Middle frontal gyrus (tissue), 1 donor: ENCODE measurements at regions not wholly inside any gene's neighbourhood (a gene's known extent, or its start where the extent isn't known, plus 50 kb on each side); places are given as distances from the start of the nearest gene placed in this dataset.

Source experiments
- DNase-seq: peaks from one replicate; pipeline ENCODE4 v3.0.0-alpha.2; 2015; ENCODE audit warnings: low spot score; ENCODE audit errors: extremely low spot score

DNA sequence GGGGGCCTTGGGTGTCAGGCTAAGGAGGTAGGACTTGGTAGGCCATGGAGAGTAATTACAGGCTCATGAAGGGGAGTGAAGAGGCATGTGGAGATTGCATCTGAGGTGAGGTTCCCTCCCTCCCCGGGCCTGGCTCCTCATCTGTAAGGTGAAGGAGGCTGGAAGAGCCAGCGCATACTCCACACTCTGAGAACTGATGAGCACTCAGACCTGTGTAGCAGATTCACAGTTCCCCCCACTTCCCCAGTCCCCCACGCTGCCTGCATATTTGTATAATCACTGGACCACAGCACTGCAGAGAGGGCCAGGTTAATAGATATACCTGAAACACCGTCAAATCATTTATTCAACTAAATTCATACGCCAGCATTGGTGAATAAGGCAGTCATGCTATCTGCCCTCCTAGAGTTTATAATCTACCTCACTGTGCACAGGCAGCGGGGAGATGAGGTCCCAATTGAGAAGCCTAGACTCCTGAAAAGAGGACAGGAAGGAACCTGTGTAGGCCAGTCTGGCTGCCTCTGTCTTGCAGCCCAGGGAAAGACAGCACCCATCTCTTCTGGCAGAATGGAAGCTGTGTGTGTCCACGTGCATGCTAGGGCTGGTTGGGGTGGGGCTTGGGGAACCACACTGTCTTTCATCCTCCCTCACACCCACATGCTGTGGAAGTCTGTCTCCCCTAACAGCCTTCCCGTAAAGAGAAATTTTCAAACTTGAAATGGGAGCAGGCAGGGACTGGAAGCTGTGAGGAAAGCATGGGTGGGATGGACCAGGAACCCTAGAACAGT lies 110.6 kb upstream of the ATP1A1 start:
- DNase-seq = no peak

DNA sequence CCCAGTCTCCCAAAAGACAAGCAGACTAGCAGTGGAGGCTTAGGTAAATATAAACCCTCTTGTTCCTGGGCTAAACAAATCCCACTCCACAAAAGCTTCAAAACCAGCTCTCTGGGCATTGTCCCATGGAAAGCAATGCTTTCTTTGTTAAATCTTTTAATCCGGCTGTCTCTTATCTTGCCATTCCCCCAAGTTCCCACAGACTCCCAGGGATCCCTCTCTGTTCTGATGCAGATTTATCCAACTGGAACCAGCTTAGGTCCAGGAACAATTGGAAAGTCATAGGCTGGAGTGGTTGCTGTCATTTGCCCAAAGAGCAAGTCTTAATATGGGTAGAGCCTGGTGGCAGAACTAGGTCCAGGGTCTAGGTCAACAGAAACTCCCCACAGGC lies 110.1 kb upstream of the ATP1A1 start:
- DNase-seq = no peak

DNA sequence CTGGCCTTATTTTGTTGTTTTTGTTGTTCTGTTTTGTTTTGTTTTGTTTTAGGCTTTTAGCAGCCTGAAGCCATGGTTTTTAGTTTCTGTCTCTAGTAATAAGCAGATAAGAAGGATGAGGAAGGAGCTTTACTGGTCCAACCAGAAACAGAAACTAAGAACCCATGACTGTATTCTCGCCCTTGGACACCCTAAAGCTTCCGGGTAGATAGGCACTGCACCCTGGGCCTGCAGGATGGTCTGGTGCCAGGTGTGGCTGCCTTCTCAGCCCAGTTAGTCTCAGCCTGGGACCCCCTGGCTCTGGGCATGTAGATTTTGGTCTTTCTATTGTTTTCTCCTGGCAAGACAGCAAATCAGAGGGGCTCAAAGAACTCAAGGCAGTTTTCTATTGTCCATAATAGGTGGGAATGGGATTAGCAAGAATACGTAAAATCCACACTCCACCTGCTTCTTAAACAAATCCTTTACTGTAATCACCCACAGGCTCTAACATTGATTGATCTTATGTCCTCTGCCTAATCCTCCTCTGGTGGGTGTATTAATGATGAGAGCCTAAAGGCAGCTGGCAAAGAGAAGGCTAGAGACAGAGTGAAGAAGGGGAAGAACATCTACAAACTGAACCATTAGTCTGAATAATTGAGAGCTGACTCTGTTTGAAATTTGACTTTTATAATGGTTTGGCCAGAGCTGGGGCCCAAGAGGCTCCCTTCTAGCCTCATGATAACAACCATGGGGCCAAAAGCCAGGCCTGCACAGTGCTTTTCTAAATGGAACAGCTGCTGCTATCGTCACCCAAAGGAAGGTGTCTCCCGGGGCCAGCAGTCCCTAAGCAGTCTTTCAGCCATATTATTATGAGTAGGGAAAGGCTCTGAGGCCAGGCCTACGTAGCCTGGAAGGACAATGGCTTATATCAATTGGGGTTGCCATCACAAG lies 106.8 kb upstream of the ATP1A1 start:
- no peak for DNase-seq

DNA sequence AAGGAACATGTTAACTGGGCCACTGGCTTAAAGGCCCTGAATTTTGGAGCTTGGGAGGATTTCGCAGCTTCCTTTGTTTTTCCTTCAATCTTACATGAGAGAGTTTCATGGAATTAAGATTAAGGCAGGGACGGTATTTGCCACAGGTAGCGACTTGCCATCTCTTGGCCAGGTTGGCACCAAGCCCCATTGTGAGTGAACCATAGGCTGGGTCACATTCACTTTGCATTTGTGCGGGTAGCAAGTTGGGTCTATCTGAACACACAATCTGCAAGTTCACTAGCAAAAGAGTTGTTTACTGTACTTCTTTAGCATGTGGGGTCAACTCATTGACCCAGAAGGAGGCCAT lies 106.2 kb upstream of the ATP1A1 start:
- no peak for DNase-seq

DNA sequence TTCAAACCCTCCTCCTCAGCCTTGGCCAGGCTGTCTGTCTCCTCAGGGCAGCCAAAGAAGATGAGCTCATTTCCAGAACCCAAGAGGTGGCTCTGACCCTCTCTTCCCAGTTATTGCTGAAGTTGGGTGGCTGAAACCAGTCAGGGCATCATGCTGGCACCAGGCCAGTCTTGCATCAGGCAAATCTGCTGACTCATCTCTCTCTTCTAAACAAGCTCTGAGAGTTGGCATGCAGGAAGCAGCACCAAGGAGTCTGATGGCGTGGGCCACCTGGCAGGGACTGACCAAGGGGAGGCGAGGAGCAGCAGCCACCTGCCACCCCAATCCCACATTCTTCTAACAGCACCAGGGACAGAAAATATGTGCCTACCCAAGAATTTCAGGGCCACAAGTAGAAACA lies 104.8 kb upstream of the ATP1A1 start:
- peak; percentile 37 for DNase-seq

DNA sequence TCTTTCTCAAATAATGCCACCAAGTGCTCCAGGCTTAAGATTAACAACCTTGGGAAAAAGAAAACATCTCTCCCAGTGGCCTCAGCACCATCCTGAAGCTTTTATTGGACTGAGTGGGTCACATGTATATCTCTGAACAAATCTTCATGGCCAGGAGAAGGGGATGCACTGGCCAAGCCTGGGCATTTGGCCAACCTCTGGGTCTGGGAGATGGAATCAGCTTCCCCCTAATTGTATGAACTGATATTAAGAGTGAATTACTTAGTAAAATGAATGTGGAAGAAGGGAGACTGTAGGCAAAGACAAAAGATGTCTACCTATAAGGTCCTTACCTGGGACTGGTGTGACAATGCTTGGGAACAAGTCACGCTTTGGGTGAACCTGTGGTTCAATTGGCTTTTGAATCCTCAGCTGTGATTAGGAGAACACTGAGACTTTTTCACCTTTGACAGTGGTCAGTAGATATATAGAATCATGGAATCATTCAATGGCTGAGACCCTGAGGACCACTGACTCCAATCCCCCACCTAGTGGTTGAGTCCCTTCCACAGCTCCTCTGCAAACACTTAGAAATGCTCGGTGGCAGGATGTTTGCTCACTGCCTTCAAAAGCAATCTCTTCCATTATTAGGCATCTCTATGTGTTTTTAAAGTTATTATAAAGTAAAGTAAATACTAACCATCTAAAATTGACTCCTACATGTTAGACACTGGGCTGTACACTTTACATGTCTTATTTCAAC lies 102.6 kb upstream of the ATP1A1 start:
- DNase-seq = no peak

DNA sequence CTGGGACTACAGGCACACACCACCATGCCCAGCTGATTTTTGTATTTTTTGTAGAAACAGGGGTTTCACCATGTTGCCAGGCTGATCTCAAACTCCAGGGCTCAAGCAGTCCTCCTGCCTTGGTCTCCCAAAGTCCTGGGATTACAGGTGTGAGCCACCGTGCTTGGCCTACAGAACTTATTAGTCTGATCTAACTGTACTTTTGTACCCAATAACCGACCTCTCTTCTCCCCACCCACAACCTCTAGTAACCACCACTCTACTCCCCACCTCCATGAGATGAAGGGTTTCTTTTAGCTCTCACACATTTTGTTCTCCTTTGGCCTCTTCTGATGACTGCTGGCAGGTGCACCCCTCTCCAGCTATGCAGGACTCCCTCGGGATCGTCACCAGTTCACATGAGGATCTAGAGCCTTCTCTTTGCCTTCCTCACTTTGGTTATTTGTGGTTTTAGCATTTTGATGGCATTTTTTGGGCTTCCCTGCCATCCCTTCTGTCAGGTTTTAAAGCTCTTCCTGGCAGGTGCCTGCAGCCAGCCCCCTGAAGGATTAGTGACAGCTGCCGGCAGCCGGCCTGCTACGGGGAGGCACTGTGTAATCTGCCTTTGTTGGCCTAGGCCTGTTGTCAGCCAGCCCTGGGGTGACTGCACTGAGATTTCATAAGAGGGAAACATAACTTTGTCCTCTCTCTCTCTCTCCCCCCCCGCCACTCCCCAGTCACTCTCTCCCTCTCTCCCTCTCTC lies 99.8 kb upstream of the ATP1A1 start:
- DNase-seq = no peak

DNA sequence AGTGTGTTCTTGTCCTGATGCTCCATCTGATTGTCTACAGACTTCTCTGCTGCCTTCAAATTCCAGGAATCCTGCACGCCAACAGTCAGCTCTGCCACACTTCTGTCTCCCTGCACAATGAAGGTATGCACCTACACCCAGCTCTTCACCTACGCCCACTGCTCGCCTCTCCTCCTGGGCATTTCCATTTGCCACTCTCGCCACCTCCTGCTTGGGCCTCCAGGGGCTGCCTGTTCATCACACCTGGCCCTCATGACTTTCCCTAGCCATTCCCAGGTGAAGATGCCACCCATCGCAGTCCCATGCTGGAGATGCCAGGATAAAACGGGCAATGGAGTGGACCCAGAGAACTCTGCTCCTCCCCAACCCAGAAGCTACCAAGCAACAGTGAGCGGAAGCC lies 96.5 kb upstream of the ATP1A1 start:
- DNase-seq = no peak

DNA sequence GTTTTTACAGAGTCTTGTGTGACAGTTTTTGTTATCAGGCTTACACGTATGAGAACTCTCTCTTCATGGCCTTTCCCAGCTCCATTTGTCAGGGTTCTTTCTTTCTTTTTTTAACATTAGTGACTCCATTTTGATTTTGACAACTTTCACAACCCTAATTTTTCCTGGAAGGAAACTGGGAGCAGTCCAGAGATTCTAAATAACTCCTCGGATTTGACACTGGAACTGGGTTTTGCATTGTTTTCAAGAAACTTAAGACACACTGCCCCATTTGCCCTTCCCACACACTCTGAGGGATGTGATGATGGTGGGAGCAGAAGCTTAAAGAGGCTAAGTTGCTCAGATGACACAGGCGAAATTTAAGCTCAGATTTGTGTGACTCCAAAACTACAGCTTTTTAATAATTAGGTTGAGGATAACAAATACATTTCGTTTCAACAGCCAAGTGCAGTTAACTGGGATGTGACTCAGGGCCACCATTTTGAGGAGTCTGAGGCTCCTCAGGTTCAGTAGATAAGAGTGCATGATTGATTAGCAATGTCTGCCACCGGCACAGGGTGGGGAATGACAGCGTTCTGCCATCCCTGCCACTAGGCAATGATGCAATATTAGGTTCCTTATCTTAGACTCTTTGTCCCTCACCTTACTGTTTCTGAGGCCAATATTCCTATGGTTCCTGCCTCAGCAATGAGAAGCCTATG lies 95.1 kb upstream of the ATP1A1 start:
- no peak for DNase-seq

DNA sequence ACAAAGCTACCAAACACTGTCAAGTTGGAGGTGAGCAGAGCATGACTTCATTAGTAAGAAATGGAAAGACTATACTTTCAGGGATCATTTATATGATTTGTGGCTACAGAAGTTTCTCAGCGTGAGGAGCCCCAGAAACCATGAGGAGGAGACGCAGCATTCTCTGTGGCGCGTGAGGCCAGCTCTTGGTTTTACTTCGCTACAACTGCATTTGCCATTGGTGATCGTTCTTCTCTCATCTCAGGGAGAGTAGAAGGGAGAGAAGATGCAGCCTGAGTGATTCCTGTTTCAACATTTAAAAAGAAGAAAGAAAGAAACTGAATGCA lies 94.5 kb upstream of the ATP1A1 start:
- no peak for DNase-seq

DNA sequence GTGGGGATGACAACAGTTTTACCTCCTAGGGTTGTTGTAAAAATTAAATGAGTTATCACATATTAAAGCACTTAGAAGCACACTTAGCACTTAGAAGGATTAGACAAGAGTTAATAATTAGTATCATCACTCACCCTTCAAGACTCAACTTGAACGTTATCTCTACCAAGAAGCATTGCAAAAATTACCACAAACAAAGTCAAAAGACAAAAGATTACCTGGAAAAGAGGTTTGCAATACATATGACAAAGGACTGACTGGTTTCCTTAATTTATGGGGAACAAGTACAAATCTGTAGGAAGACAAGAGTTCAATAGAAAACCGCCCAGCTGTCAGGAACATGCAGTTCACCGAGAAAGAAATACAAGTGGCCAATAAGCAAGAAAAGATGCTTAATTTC lies 93.3 kb upstream of the ATP1A1 start:
- DNase-seq = no peak

DNA sequence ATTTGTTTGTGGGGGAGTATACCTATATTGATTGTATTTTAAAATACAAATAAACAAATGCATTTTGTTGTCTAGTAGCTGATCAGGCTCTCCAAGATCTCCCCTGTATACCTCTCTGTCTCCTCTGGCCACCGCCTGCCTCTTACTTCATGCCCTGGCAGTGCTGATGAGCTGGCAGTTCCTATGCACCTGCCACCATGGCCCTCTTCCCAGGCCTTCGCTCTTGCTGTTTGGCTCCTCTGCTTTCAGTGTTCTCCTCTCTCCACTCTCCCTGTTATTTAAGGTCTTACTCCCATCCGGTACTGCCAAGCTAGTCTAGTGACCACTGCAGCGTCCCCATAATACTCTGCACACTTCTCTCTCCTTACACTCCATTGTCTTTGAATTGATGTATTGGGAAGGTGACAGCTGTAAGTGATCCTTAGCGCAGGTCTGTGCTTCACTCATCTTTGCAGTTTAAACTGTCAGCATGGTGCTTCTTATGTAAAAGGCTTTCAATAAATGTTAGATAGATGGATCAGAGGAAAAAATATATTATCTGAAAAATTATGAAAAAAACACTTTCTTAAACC lies 88.1 kb upstream of the ATP1A1 start:
- DNase-seq = no peak

DNA sequence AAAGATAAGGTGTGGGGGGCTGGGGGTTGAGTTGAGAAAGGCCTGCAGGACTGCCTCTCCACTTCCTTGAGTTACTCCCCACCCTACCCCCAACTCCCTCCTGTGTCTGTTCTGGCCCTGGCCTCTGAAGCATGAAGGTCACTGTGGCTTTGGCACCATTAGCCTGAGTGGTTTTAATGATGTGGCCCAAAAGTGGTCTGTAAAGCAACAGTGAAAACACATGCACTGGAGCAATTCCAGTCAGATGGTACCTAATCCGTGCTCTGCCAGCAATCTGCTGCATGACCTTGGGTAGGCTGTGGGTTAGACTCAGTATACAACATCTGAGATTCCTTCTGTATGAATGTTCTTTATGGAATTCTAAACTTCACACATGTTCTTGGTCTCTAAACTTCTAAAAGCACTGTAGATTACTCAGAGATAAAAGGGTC lies 86.5 kb upstream of the ATP1A1 start:
- DNase-seq = no peak

DNA sequence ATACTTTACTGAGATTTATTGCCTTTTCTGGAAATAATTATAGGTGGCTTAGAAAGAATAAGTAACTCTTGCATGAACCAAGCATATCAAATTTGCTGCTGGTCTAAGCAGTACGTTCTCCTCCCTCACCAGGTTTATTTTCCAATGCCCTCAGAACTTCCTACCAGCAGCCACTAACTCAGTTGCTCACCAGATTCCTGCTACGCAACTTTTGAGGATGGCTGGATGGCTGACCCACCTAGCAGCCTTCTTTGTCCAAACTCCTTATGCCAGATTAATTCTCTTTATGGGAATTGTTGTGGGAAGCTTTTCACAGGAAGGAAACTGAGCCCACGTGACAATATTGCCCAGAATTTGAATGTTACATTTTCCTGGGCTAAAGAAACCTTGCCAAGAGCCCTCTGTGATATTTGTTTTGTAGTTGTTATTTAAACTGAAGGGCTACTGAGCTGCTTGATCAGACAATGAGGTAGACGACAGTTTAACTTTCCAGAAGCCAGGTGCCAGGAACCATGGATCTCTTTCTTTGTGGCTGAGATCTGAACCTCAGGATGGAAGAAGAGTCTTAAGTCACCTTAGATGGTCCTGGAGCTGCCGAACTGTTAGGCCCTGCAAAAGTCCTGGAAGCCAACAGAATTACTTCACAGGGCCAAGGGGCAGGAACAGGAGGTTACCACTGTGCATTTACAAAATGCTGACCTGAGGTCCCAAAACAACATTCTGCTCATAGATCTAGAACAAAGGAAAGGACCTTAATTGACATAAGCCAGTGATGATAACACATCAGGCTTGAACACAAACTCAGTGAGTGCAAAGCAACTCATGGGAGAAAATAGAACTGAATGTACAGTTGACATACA lies 85.5 kb upstream of the ATP1A1 start:
- no peak for DNase-seq

DNA sequence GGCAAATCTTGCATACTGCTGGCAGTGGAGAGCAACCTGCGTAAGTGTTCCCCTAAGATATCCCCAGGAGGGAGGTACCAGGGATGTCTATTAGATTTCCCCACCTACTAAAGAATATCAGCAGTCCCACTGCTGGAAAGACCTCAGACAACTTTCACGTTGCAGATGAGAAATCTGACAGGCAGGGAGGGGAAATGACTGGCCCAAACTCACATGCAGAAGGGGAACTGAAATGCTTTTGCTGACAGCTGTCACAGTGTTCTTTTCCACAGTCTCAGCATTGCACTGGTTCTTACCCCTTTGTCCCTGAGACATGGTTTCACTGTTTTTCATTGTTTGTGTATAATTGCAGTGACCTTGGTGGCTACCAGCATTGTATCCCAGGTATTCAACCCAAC lies 84.8 kb upstream of the ATP1A1 start:
- no peak for DNase-seq

DNA sequence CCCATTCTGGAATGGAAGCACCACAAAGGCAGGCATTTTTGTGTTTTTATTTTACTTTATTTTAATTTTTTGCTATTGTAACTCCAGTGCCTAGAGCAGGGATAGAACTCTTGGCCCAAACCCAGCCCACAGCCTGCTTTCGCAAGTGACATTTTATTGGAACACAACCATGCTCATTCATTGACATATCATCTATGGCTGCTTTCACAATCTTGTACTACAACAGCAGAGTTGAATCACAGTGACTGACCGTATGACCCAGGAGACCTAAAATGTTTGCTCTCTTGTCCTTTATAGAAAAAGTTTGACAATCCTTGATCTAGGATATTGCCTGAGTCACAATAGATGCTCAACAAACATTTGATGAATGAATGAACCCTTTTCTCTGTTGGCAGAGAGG lies 83.9 kb upstream of the ATP1A1 start:
- no peak for DNase-seq

DNA sequence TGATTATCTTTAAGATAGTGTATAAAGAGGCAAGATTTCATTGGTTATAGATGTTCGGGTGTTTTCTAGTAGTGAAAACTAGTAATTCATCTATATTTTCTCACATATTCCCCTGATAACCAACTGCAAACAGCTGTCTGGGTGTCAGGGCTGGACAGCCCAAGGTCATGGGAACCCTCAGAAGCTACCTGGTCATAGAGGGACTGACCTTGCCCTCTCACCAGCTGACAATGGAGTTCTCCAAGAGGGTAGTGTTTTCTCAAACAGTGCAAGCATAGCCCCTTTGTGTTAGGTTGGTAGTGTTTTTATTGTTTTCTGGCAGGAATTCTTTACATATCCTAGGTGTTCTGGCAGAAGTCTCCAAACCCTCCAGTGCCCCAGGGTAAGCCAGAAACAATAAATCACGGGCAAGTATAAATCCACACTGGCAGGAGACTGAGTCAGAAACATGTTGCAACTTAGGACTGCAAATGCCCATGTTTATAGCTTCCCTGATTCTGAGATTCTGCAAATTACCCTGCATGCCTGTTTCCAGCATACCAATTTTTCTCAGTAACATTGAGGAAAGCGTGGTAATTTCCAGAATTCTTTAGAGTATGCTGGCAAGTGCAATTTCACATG lies 82.8 kb upstream of the ATP1A1 start:
- no peak for DNase-seq

DNA sequence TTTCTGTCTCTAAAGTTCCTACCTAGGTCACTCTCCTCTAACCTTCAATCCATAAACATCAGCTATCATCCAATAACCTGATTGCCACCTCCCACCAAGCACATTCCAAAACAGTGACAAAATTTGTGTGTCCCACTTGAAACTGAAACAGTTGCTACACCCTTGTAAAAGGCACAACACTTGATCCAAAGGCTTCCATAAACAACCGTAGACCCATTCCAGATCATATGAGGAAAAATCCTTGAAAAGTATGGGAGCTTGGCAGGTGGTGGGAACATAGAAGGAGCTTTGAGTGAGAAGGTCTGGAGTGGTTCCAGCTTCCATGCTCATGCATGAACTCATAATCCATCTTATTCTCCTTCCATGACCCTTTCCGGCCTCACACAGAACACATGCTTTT lies 82.0 kb upstream of the ATP1A1 start:
- no peak for DNase-seq
